HG02840 (cell line): ENCODE measurements at regions not wholly inside any gene's neighbourhood (a gene's known extent, or its start where the extent isn't known, plus 50 kb on each side); places are given as distances from the start of the nearest gene placed in this dataset.

Experiments
- ATAC-seq: cut with Tn5 transposase; IDR thresholded peaks from one replicate; pipeline ENCODE4 v1.9.1; 2021; ENCODE audit warnings: mild to moderate bottlenecking, moderate library complexity, moderate number of reproducible peaks; ENCODE audit not compliant: unreplicated experiment, low FRiP score

- ATAC-seq = no peak
These were observed 328.2 kb upstream of the NCAM1 start for GRCh38 chr11:112632866-112633505.

GRCh38 chr11:112634551-112634950 lies 326.7 kb upstream of the NCAM1 start:
- ATAC-seq = no peak

GRCh38 chr11:112634995-112635737 lies 326.1 kb upstream of the NCAM1 start:
- no peak for ATAC-seq

GRCh38 chr11:112637076-112637475 lies 324.1 kb upstream of the NCAM1 start:
- no peak for ATAC-seq

DNA sequence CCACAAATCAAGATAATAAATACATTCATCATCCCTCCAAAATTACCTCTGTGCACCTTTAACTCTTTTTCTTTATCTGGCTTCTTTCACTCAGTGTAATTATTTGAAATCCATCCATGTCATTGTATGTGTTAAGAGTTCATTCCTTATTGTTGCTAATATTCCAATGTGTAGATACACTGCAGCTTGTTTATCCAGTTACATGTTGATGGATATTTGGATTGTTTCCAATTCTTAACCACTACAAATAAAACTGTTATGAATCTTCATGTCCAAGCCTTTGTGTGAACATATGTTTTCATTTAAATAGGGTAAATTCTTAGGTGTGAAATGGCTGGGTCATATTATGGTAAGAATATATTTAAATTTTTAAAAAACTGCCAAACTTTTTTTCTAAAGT lies 323.3 kb upstream of the NCAM1 start:
- no peak for ATAC-seq

- ATAC-seq = no peak
These were observed 321.8 kb upstream of the NCAM1 start for GRCh38 chr11:112639469-112639868.

DNA sequence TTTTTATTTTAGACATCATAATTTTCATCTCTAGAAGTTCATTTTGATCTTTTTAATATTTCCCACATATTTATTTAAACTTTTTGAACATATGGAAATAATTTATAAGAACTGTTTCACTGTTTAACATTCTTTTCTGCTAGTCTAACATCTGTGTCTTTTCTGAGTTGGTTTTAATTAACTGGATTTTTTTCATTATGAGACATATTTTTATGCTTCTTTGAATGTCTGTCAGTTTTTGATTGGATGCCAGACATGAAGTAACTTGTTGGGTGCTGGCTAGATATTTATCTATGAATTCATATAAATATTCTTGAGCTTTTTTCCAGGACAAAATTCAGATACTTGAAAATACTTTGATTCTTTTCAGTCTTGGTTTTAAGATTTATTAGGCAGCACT lies 317.8 kb upstream of the NCAM1 start:
- no peak for ATAC-seq

GRCh38 chr11:112644410-112645131 lies 316.6 kb upstream of the NCAM1 start:
- ATAC-seq = no peak

GRCh38 chr11:112649856-112650255 lies 311.4 kb upstream of the NCAM1 start:
- no peak for ATAC-seq

DNA sequence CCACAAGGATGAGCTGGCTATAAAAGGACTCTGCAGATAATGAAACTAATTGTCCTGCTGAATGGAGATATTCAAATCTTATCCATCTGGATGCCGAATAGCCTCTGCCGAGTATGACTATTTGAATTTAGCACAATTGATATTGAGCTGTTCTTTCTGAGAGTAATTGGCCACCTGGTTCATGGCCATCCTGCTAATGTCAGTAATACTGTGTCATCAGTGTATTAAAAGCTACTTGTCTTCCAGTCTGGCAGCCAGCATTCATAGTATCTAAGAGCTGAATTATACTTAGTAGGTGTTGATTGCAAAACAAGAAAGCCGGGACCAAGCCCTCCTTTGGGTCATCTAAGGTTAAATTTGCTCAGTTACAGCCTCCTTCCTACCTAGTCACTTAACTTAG lies 310.7 kb upstream of the NCAM1 start:
- no peak for ATAC-seq

DNA sequence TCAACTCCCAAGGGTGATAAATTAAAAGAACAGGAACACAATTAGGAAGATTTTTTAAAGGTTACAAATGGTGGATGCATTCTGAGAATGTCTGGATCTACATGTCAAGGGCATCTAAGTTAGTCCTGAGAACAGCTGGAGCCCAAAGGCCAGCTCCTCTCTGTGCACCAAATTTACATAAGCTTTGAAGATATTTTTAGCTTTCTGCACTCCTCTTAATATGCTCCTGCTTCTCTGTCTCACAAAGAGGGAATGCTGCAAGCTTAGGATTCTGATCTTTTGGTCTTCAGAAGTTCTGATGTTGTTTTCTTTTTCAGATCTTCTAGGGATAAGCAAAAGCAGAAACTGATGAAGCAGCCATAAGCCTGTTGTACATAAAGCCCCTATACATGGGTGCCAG lies 309.8 kb upstream of the NCAM1 start:
- no peak for ATAC-seq

GRCh38 chr11:112652786-112653390 lies 308.3 kb upstream of the NCAM1 start:
- no peak for ATAC-seq

DNA sequence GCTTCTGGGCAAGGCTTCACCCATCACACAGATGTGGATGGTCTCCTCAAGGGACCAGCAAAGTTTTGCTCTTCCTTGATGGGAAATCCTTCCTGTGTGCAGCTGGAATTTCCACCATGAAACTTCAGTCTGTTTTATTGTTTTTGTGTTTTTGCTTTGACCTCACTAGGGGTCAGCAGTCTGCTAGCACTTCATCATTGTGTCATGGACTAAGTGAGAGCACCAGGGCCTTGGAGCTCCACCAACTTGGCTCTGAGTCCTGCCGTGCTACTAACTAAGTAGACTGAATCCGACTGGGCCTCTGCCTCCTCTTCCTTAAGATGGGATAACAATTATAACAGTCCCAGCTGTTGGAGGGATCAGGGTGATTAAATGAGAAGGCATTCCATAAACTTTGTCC lies 305.8 kb upstream of the NCAM1 start:
- ATAC-seq = no peak

DNA sequence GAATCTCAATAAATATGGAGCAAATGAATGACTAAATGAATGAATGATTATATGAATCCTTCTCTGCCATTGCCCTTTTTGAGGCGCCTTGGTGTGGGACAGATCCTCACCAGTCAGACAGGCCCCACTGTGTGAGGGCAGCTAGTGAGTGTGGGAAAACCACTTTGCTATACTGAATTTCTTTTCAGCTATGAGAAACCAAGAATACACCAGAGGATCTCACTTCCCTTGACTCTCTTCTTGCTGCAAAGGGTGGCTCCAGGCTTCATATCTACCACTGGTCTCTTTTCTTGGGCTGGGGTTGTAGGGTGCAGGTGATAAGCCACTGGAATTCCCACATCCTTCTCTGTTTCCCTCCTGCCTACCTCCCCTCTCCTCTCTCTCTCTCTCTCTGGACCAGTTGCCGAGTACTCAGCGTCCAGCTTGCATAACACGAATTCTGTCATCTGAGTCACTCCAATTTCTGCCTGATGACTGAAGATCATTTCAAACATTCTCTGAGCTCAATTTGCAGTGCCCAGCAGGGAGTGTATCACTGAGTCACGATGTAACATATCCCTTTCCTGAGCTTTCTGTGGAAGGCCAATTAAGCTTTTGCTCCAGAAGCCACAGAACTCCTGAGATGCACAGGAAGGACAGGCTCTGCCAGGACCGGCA lies 304.3 kb upstream of the NCAM1 start:
- no peak for ATAC-seq

DNA sequence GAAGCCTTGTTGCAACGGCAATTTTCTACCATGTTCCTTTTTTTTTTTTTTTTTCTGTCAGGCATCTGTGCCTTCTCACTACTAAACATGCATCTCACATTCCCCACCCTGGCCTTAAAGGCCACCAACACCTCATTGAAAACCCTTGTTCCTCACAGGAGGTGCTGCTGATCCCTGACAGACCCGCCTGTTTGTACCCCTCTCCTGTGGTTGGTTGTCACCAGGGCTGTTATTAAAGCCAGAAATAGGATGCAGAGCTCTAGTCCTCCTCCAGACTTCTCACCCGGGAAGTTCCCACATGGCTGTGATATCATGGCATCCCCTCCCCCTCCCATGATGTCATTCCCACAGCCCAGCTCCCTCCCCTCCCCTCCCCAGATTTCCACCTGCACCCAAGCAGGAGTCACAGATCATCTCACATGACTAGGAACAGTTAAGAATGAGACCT lies 302.8 kb upstream of the NCAM1 start:
- no peak for ATAC-seq

GRCh38 chr11:112661146-112661545 lies 300.1 kb upstream of the NCAM1 start:
- ATAC-seq = no peak

- ATAC-seq = no peak
These were observed 299.6 kb upstream of the NCAM1 start for GRCh38 chr11:112661571-112661970.

DNA sequence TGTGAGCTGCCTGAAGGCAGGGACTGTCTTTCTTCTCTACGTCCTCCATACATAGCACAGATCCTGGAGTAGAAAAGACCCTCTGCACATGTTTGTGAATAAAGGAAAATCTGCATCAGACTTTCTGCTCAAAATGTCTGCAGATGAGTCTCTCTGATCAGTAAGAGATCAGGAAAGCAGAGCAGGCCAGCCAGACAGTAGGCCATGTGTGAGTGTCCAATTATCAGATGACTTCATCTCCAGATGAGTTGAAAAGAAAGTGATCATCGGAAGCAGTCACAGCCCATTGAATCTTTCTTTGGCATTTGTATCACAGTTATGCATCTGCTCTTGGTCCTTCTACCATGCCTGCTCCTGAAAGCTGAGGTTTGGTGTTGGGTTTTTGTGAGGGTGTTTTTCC lies 298.7 kb upstream of the NCAM1 start:
- ATAC-seq = no peak

- ATAC-seq = no peak
These were observed 297.1 kb upstream of the NCAM1 start for GRCh38 chr11:112663947-112664634.

DNA sequence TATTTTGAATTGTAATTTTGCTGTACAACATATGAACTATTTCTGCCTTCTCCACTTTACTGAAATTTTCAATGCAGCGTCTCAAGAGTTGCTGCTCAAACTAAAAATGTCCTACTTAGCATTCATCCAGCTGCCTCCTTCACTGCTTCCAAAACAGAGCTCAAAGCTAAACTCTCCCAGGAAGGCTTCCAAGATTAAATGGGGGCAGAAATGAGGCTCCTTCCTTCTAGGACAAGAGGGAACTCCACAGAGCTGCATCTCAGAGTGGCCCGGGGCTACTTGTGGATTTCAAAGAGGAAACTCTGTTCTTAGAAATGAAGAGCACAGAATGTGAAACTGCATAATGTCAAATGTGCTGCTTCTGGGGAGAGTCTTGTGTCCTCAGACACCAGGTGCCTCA lies 295.9 kb upstream of the NCAM1 start:
- ATAC-seq = no peak
